Colonic mucosa (tissue), 4 donors: ENCODE measurements at regions not wholly inside any gene's neighbourhood (a gene's known extent, or its start where the extent isn't known, plus 50 kb on each side); places are given as distances from the start of the nearest gene placed in this dataset.
"Not testable (repeated sequence)": the region's sequence is repeated elsewhere in the genome, so short reads cannot be mapped to it uniquely, and the experiment has no call there.

Experiments
- DNase-seq: peaks from one replicate; pipeline ENCODE4 v3.0.0-alpha.2; 2020
- H3K27ac ChIP-seq: fragments of 200-600 bp; one replicate; pipeline ENCODE4 v1.8.0; 2021
- H3K27me3 ChIP-seq: fragments of 200-600 bp; one replicate; pipeline ENCODE4 v1.8.0; 2021
- H3K36me3 ChIP-seq: fragments of 200-600 bp; one replicate; pipeline ENCODE4 v1.8.0; 2021
- H3K4me1 ChIP-seq: fragments of 200-600 bp; one replicate; pipeline ENCODE4 v1.8.0; 2021; ENCODE audit warnings: mild to moderate bottlenecking
- H3K4me3 ChIP-seq: fragments of 200-600 bp; one replicate; pipeline ENCODE4 v1.8.0; 2021
- H3K9ac ChIP-seq, 2 donors: one replicate each; pipeline ENCODE4 v1.7.0; 2013; ENCODE audit warnings: control low read depth in 2 of 2, low read depth in 2 of 2, low read length in 2 of 2
- H3K9me3 ChIP-seq: fragments of 200-600 bp; one replicate; pipeline ENCODE4 v1.8.0; 2021
- CTCF ChIP-seq: fragments of 200-600 bp; IDR thresholded peaks from one replicate; pipeline ENCODE4 v1.8.0; 2022; ENCODE audit warnings: antibody characterized with exemption, mild to moderate bottlenecking
- intact Hi-C: fragments of 100-400 bp; cut with DNase I; formaldehyde crosslinking; loops from one replicate; pipeline ENCODE4 v1.14.1; 2022
- donor health status: healthy.
- donor health status: DM: no; HTN: no; CAD: no.
- donor health status: DM: no; HTN: no; CAD: no.

- Histone ChIP-seq H3K36me3 (no peaks in the 10 kb centered on the region), H3K27me3 (no peaks in the 10 kb centered on the region), H3K27ac (no peak overlapping the region), H3K9me3 (no peaks in the 10 kb centered on the region), H3K4me1 (no peaks in the 10 kb centered on the region), H3K9ac (no peak overlapping the region), H3K4me3 (no peak overlapping the region)
- DNase-seq: no peak
- intact Hi-C loops: no loop called here
- TF ChIP-seq CTCF: no peak
Measured at GRCh38 chr1:115507901-115508300, 133.9 kb upstream of the VANGL1 start.

- Histone ChIP-seq H3K4me1 (no peaks in the 10 kb centered on the region), H3K27me3 (no peaks in the 10 kb centered on the region), H3K9me3 (no peaks in the 10 kb centered on the region), H3K9ac (no peak overlapping the region), H3K27ac (no peak overlapping the region), H3K36me3 (no peaks in the 10 kb centered on the region), H3K4me3 (no peak overlapping the region)
- TF ChIP-seq CTCF: no peak
- intact Hi-C loops: no loop called here
- no peak for DNase-seq
Measured at GRCh38 chr1:115506924-115507589, 134.7 kb upstream of the VANGL1 start.

- H3K27me3 ChIP-seq: no peaks in the 10 kb centered on the region
- no peak overlapping the region for H3K9ac ChIP-seq
- no peaks in the 10 kb centered on the region for H3K9me3 ChIP-seq
- H3K36me3 ChIP-seq: no peaks in the 10 kb centered on the region
- no peaks in the 10 kb centered on the region for H3K4me1 ChIP-seq
- H3K27ac ChIP-seq: no peak overlapping the region
- intact Hi-C loops: no loop called here
- H3K4me3 ChIP-seq: no peak overlapping the region
- no peak for TF ChIP-seq CTCF
- DNase-seq: no peak
Measured at GRCh38 chr1:115506518-115506917, 135.3 kb upstream of the VANGL1 start.

GRCh38 chr1:115505148-115505571 is 136.6 kb upstream of the VANGL1 start:
- H3K4me3 ChIP-seq: no peak overlapping the region
- intact Hi-C loops: no loop called here
- H3K4me1 ChIP-seq: no peaks in the 10 kb centered on the region
- no peaks in the 10 kb centered on the region for H3K27me3 ChIP-seq
- no peak overlapping the region for H3K27ac ChIP-seq
- no peak for DNase-seq
- H3K9ac ChIP-seq: no peak overlapping the region
- no peaks in the 10 kb centered on the region for H3K36me3 ChIP-seq
- no peak for TF ChIP-seq CTCF
- H3K9me3 ChIP-seq: no peaks in the 10 kb centered on the region

GRCh38 chr1:115502183-115502582 is 139.6 kb upstream of the VANGL1 start:
- intact Hi-C loops, H3K36me3 ChIP-seq, H3K9me3 ChIP-seq, H3K27ac ChIP-seq, H3K9ac ChIP-seq, H3K4me3 ChIP-seq, DNase-seq, H3K4me1 ChIP-seq, H3K27me3 ChIP-seq: not testable (repeated sequence)

GRCh38 chr1:115501476-115501875 is 140.3 kb upstream of the VANGL1 start:
- Histone ChIP-seq H3K9me3 (no peaks in the 10 kb centered on the region), H3K4me3 (no peak overlapping the region), H3K4me1 (no peaks in the 10 kb centered on the region), H3K27ac (no peak overlapping the region), H3K9ac (no peak overlapping the region), H3K36me3 (no peaks in the 10 kb centered on the region), H3K27me3 (no peaks in the 10 kb centered on the region)
- no peak for TF ChIP-seq CTCF
- DNase-seq: no peak
- intact Hi-C loops: no loop called here
